ENCODE measurements at regions not wholly inside any gene's neighbourhood (a gene's known extent, or its start where the extent isn't known, plus 50 kb on each side); places are given as distances from the start of the nearest gene placed in this dataset.

GRCh38 chr12:114291389-114292060 lies 114.4 kb downstream of the TBX5 start:
- 81% methylated on average over 2 of the region's 2 CpGs for WGBS
- Histone ChIP-seq H3K4me1 (replicated peaks) (no peaks in the 10 kb centered on the region), H3K36me3 (no peaks in the 10 kb centered on the region), H3K9me3 (no peaks in the 10 kb centered on the region), H3K4me3 (no peak overlapping the region), H3K27me3 (replicated peaks; ENCODE audit: insufficient read depth) (no peaks in the 10 kb centered on the region), H3K27ac (no peak overlapping the region)
- intact Hi-C loops (cut with DNase I): no loop called here
- no peak for DNase-seq (ENCODE audit: low spot score)
- TF ChIP-seq POLR2AphosphoS5 (IDR thresholded peaks at IDR 0.05) (no peak), CTCF (IDR thresholded peaks at IDR 0.05) (no peak), POLR2A (IDR thresholded peaks at IDR 0.05) (no peak)

GRCh38 chr12:114287821-114288525 lies 118.0 kb downstream of the TBX5 start:
- no peak for DNase-seq (ENCODE audit: low spot score)
- Histone ChIP-seq H3K36me3 (no peaks in the 10 kb centered on the region), H3K27ac (no peak overlapping the region), H3K27me3 (replicated peaks; ENCODE audit: insufficient read depth) (no peaks in the 10 kb centered on the region), H3K4me1 (replicated peaks) (no peaks in the 10 kb centered on the region), H3K4me3 (no peak overlapping the region), H3K9me3 (no peaks in the 10 kb centered on the region)
- intact Hi-C loops (cut with DNase I): no loop called here
- WGBS: 58% methylated on average over 3 of the region's 3 CpGs
- TF ChIP-seq CTCF (IDR thresholded peaks at IDR 0.05): no peak
- TF ChIP-seq POLR2A (IDR thresholded peaks at IDR 0.05): no peak
- no peak for TF ChIP-seq POLR2AphosphoS5 (IDR thresholded peaks at IDR 0.05)

GRCh38 chr12:114286145-114286544 lies 119.8 kb downstream of the TBX5 start:
- H3K4me1 ChIP-seq (replicated peaks): no peaks in the 10 kb centered on the region
- H3K27me3 ChIP-seq (replicated peaks; ENCODE audit: insufficient read depth): no peaks in the 10 kb centered on the region
- H3K36me3 ChIP-seq: no peaks in the 10 kb centered on the region
- no peaks in the 10 kb centered on the region for H3K9me3 ChIP-seq
- 64% methylated on average over 2 of the region's 2 CpGs for WGBS
- H3K27ac ChIP-seq: no peak overlapping the region
- TF ChIP-seq POLR2AphosphoS5 (IDR thresholded peaks at IDR 0.05): no peak
- TF ChIP-seq POLR2A (IDR thresholded peaks at IDR 0.05): no peak
- no peak for TF ChIP-seq CTCF (IDR thresholded peaks at IDR 0.05)
- H3K4me3 ChIP-seq: no peak overlapping the region
- intact Hi-C loops (cut with DNase I): no loop called here
- no peak for DNase-seq (ENCODE audit: low spot score)

GRCh38 chr12:114285554-114285953 lies 120.4 kb downstream of the TBX5 start:
- intact Hi-C loops (cut with DNase I): no loop called here
- Histone ChIP-seq H3K4me1 (replicated peaks) (no peaks in the 10 kb centered on the region), H3K4me3 (no peak overlapping the region), H3K27me3 (replicated peaks; ENCODE audit: insufficient read depth) (no peaks in the 10 kb centered on the region), H3K27ac (no peak overlapping the region), H3K9me3 (no peaks in the 10 kb centered on the region), H3K36me3 (no peaks in the 10 kb centered on the region)
- 37% methylated on average over 1 of the region's 1 CpG for WGBS
- no peak for DNase-seq (ENCODE audit: low spot score)
- TF ChIP-seq POLR2AphosphoS5 (IDR thresholded peaks at IDR 0.05) (no peak), POLR2A (IDR thresholded peaks at IDR 0.05) (no peak), CTCF (IDR thresholded peaks at IDR 0.05) (no peak)

- Histone ChIP-seq H3K27me3 (replicated peaks; ENCODE audit: insufficient read depth) (no peaks in the 10 kb centered on the region), H3K9me3 (no peaks in the 10 kb centered on the region), H3K27ac (no peak overlapping the region), H3K4me1 (replicated peaks) (no peaks in the 10 kb centered on the region), H3K4me3 (no peak overlapping the region), H3K36me3 (no peaks in the 10 kb centered on the region)
- intact Hi-C loops (cut with DNase I): no loop called here
- DNase-seq (ENCODE audit: low spot score): no peak
- WGBS: 53% methylated on average over 4 of the region's 4 CpGs
- TF ChIP-seq CTCF (IDR thresholded peaks at IDR 0.05) (no peak), POLR2AphosphoS5 (IDR thresholded peaks at IDR 0.05) (no peak), POLR2A (IDR thresholded peaks at IDR 0.05) (no peak)
Measured at GRCh38 chr12:114284041-114284440, 121.9 kb downstream of the TBX5 start.

Measured in prostate gland (tissue), 2 donors.